Rectal smooth muscle tissue (tissue), 1 donor: ENCODE measurements at regions not wholly inside any gene's neighbourhood (a gene's known extent, or its start where the extent isn't known, plus 50 kb on each side); places are given as distances from the start of the nearest gene placed in this dataset.
"Not testable (repeated sequence)": the region's sequence is repeated elsewhere in the genome, so short reads cannot be mapped to it uniquely, and the experiment has no call there.

Experiments
- H3K27ac ChIP-seq: one replicate; pipeline ENCODE4 v1.7.0; 2013; ENCODE audit warnings: low read depth, low read length, inconsistent platforms
- H3K27me3 ChIP-seq: one replicate; pipeline ENCODE4 v1.7.0; 2013; ENCODE audit warnings: low read length; ENCODE audit not compliant: control insufficient read depth, insufficient read depth
- H3K36me3 ChIP-seq: one replicate; pipeline ENCODE4 v1.7.0; 2013; ENCODE audit warnings: low read length; ENCODE audit not compliant: control insufficient read depth, insufficient read depth
- H3K4me1 ChIP-seq: one replicate; pipeline ENCODE4 v1.7.0; 2013; ENCODE audit warnings: low read length; ENCODE audit not compliant: control insufficient read depth, insufficient read depth
- H3K4me3 ChIP-seq: one replicate; pipeline ENCODE4 v1.7.0; 2013; ENCODE audit warnings: low read length
- H3K9ac ChIP-seq: one replicate; pipeline ENCODE4 v1.7.0; 2013; ENCODE audit warnings: low read length

GRCh38 chr6:168858926-168859325, 394.7 kb downstream of the THBS2 start:
- Histone ChIP-seq H3K9ac (no peak overlapping the region), H3K4me1 (peaks cover 2% of the 10 kb centered on the region), H3K36me3 (no peaks in the 10 kb centered on the region), H3K27ac (no peak overlapping the region), H3K27me3 (no peaks in the 10 kb centered on the region), H3K4me3 (no peak overlapping the region)

- Histone ChIP-seq H3K27me3 (no peaks in the 10 kb centered on the region), H3K4me1 (peaks cover 2% of the 10 kb centered on the region), H3K9ac (no peak overlapping the region), H3K4me3 (no peak overlapping the region), H3K36me3 (no peaks in the 10 kb centered on the region), H3K27ac (no peak overlapping the region)
Observed at GRCh38 chr6:168856914-168857313, 396.7 kb downstream of the THBS2 start.

GRCh38 chr6:168852376-168852884, 401.2 kb downstream of the THBS2 start:
- H3K27ac ChIP-seq: no peak overlapping the region
- H3K4me1 ChIP-seq: no peaks in the 10 kb centered on the region
- H3K36me3 ChIP-seq: no peaks in the 10 kb centered on the region
- no peak overlapping the region for H3K9ac ChIP-seq
- no peaks in the 10 kb centered on the region for H3K27me3 ChIP-seq
- peak overlapping the region; percentile 21 for H3K4me3 ChIP-seq

GRCh38 chr6:168851460-168852375, 401.9 kb downstream of the THBS2 start:
- Histone ChIP-seq H3K4me1 (no peaks in the 10 kb centered on the region), H3K27me3 (no peaks in the 10 kb centered on the region), H3K27ac (no peak overlapping the region), H3K36me3 (no peaks in the 10 kb centered on the region), H3K4me3 (peak overlapping the region; percentile 27), H3K9ac (no peak overlapping the region)

GRCh38 chr6:168850027-168850736, 403.5 kb downstream of the THBS2 start:
- H3K9ac ChIP-seq, H3K4me3 ChIP-seq, H3K36me3 ChIP-seq, H3K27ac ChIP-seq, H3K27me3 ChIP-seq, H3K4me1 ChIP-seq: not testable (repeated sequence)

GRCh38 chr6:168849459-168849858, 404.2 kb downstream of the THBS2 start:
- Histone ChIP-seq H3K9ac (no peak overlapping the region), H3K36me3 (no peaks in the 10 kb centered on the region), H3K4me3 (no peak overlapping the region), H3K27me3 (no peaks in the 10 kb centered on the region), H3K4me1 (no peaks in the 10 kb centered on the region), H3K27ac (no peak overlapping the region)

GRCh38 chr6:168848797-168849196, 404.8 kb downstream of the THBS2 start:
- Histone ChIP-seq H3K27ac (no peak overlapping the region), H3K4me1 (no peaks in the 10 kb centered on the region), H3K9ac (no peak overlapping the region), H3K4me3 (no peak overlapping the region), H3K36me3 (no peaks in the 10 kb centered on the region), H3K27me3 (no peaks in the 10 kb centered on the region)

GRCh38 chr6:168844821-168845609, 404.0 kb downstream of the SMOC2 start:
- no peak overlapping the region for H3K9ac ChIP-seq
- no peaks in the 10 kb centered on the region for H3K27me3 ChIP-seq
- no peaks in the 10 kb centered on the region for H3K4me1 ChIP-seq
- no peak overlapping the region for H3K27ac ChIP-seq
- H3K36me3 ChIP-seq: no peaks in the 10 kb centered on the region
- H3K4me3 ChIP-seq: no peak overlapping the region

- not testable (repeated sequence) for H3K4me3 ChIP-seq, H3K27me3 ChIP-seq, H3K27ac ChIP-seq, H3K4me1 ChIP-seq, H3K9ac ChIP-seq, H3K36me3 ChIP-seq
Observed at GRCh38 chr6:168842632-168843212, 401.7 kb downstream of the SMOC2 start.

- Histone ChIP-seq H3K27me3 (no peaks in the 10 kb centered on the region), H3K4me1 (no peaks in the 10 kb centered on the region), H3K4me3 (no peak overlapping the region), H3K36me3 (no peaks in the 10 kb centered on the region), H3K27ac (no peak overlapping the region), H3K9ac (no peak overlapping the region)
Observed at GRCh38 chr6:168841609-168842278, 400.8 kb downstream of the SMOC2 start.

- H3K4me1 ChIP-seq, H3K27me3 ChIP-seq, H3K9ac ChIP-seq, H3K36me3 ChIP-seq, H3K27ac ChIP-seq, H3K4me3 ChIP-seq: not testable (repeated sequence)
Observed at GRCh38 chr6:168840932-168841331, 399.9 kb downstream of the SMOC2 start.
